T-helper 1 cell treated with Interleukin-12 subunit alpha and Interleukin-12 subunit beta and Interleukin-4 antibody, amounts not matched to agents 30 ng/mL and 1 ng/mL, for 36 hours (primary cell): ENCODE measurements at regions not wholly inside any gene's neighbourhood (a gene's known extent, or its start where the extent isn't known, plus 50 kb on each side); places are given as distances from the start of the nearest gene placed in this dataset.
"Not testable (repeated sequence)": the region's sequence is repeated elsewhere in the genome, so short reads cannot be mapped to it uniquely, and the experiment has no call there.

Source experiments
- intact Hi-C: fragments of 100-400 bp; cut with micrococcal nuclease; formaldehyde crosslinking; loops from one replicate; pipeline ENCODE4 v1.15.1; 2024

- intact Hi-C loops, result no loop called here
Observed at GRCh38 chr17:54493691-54494090, 407.0 kb upstream of the TOM1L1 start.

- intact Hi-C loops, result no loop called here
Observed at GRCh38 chr17:54494721-54495715, 405.6 kb upstream of the TOM1L1 start.

GRCh38 chr17:54505404-54505803 lies 395.2 kb upstream of the TOM1L1 start:
- intact Hi-C loops, result no loop called here

- intact Hi-C loops, result no loop called here
Observed at GRCh38 chr17:54518706-54519105, 381.9 kb upstream of the TOM1L1 start.

DNA sequence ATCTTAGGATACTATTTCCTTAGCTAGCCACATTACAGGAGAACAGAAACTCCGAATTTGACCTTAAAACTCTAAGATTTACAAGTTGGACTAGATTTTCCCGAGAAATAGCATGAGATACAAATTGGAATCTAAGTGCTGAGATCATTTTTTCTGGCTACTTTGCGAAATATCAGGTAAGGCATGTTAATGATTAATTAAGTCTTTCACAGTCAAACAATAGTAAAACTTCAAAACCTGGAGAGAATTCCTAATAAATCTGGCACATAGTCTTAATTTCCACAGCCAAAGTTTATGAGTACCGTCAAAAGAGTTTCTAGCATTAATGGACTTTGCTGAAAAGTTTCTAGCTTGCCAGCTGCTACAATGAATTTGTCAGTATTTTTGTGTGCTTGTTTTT lies 379.5 kb upstream of the TOM1L1 start:
- intact Hi-C loops, result no loop called here

DNA sequence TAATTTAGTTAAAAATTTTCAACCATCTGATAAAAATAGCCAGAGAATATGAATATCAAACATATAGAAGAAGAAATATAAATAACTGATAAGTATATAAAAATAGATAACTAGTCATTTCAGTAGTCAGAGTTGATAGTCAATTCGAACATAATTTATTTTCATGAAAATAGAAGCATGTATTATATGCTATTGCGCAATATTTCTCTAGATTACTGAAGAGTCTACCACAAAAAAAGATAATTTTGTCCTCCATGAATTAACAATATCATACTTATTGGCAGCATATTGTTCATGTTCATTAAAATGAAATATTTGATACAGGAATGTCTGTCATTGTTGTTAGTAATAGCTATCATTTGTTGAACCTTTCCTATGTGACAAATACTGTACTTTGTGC lies 376.2 kb upstream of the TOM1L1 start:
- intact Hi-C loops, result no loop called here

DNA sequence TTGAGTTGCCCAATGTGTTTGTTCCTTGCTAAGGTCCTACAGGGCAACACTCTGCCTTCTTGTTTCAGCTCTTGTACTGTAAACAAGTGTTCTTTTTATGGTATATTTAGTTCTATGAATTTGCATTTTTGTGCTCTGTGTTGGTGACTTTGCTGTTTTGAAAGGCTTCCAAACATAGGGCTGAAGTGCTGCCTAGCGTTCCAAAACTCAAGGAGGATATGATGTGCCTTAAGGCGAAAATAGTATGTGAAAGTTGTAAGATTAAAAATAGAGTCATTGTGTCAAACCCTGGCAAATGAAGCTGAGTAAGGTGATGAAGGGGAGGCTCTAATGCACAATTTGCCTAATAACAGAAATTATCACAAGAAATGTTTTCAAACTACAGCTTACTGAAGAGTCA lies 372.7 kb upstream of the TOM1L1 start:
- intact Hi-C loops, result no loop called here

- intact Hi-C loops, result no loop called here
Observed at GRCh38 chr17:54530398-54530797, 370.3 kb upstream of the TOM1L1 start.

- intact Hi-C loops, result no loop called here
Observed at GRCh38 chr17:54536306-54536705, 364.3 kb upstream of the TOM1L1 start.

- intact Hi-C loops, result no loop called here
Observed at GRCh38 chr17:54537656-54538055, 363.0 kb upstream of the TOM1L1 start.

- intact Hi-C loops, result no loop called here
Observed at GRCh38 chr17:54544249-54544648, 356.4 kb upstream of the TOM1L1 start.

DNA sequence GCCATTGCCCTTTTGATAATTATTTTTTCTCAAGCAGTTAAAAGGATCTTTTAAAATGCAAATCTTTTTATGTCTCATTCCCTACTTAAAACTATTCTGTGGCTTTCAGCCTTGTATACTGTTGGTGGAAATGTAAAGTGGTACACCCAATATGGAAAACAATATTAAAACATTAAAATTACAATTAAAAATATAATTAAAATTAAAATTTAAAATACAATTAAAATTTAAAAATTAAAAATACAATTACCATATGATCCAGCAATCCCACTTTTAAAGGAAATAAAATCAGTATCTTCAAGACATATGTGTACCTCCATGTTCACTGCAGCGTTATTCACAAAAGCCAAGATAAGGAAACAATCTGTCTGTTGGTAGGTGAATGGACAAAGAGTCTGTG lies 340.8 kb upstream of the TOM1L1 start:
- intact Hi-C loops, result no loop called here

- intact Hi-C loops, result no loop called here
Observed at GRCh38 chr17:54608634-54609155, 292.0 kb upstream of the TOM1L1 start.

- intact Hi-C loops, result no loop called here
Observed at GRCh38 chr17:54620399-54620978, 280.2 kb upstream of the TOM1L1 start.

DNA sequence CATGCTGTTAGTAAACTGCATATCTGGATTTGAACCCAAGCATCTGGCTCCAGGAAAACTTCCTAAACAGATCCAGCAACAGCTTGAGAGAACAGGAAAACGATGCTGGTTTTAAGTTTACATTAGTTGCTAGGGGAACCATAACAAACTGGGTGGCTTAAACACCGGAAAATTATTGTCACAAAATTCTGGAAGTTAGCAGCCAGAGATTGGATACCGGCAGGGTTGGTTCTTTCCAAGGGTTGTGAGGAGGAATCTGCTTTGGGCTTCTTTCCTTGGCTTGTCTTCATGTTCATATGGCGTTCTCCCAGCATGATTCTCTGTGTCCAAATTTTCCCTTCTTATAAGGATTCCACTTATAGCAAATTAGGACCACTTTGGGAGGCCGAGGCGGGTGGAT lies 276.9 kb upstream of the TOM1L1 start:
- intact Hi-C loops, result no loop called here

GRCh38 chr17:54626146-54626703 lies 274.4 kb upstream of the TOM1L1 start:
- intact Hi-C loops, result no loop called here

DNA sequence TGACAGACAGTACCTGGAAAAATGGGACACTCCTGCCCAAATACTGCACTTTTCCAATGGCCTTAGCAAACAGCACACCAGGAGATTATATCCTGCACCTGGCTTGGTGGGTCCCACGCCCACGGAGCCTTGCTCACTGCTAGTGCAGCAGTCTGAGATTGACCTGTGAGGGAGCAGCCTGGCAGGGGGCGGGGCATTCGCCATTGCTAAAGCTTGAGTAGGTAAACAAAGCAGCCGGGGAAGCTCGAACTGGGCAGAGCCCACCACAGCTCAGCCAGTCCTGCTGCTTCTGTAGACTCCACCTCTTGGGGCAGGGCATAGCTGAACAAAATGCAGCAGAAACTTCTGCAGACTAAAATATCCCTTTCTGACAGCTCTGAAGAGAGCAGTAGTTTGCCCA lies 261.2 kb upstream of the TOM1L1 start:
- intact Hi-C loops, result not testable (repeated sequence)

DNA sequence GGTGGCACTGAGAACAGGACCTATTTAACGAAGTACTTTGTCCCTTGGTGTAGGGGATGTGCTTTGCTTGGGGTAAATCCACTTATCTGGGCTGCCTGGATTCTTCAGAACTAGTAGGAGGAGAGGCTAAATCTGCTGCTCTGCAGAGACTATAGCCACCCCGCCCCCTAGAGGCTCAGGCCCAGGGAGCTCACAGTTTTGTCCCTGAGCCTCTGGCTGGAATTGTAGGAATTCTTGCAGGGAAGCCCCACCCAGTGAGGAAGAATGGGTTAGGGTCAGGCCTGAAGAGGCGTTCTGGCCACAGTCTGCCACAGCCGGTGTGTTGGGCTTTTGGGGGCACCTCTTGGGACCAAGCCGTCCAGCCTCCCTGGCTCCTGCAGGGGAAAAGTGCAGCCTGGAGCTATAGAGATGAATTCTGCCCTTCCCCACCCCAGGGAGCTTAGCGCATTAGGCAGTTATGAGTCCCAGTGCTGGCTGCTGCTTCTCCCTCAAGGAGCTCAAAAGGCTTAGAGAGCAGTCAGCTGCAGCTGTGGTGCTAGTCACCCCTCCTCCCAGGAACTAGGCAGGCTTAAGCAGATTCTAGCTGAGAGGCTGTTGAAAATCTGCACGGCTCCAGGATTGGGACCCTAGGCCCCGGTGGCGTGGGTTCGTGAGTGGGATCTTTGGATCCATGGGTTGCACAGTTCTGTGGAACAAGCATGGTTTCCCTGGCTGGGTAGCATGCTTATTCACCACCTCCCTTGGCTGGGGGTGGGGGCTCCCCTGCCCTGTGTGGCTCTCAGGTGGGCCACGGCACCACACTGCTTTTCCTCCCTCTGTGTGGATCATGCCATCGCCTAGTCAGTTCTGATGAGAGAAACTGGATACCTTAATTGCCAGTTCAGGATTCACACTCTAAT lies 237.4 kb upstream of the TOM1L1 start:
- intact Hi-C loops, result no loop called here

DNA sequence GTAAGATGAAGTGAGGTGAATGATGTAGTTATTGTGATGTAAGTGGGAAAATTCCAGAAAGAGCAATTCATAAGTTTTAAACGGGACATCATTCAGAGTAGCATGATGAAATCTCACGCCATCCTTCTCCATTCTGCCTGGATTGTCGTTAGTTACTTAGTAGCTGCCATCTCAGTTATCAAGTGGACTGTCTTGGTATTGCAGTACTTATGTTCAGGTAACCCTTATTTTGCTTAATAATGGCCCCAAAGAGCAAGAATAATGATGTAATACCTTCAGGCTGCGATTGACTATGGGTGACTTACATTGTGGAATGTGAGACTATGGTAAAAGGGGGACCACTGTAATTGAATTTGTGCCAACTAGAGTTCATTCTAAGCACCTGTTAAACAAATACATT lies 234.1 kb upstream of the TOM1L1 start:
- intact Hi-C loops, result no loop called here

DNA sequence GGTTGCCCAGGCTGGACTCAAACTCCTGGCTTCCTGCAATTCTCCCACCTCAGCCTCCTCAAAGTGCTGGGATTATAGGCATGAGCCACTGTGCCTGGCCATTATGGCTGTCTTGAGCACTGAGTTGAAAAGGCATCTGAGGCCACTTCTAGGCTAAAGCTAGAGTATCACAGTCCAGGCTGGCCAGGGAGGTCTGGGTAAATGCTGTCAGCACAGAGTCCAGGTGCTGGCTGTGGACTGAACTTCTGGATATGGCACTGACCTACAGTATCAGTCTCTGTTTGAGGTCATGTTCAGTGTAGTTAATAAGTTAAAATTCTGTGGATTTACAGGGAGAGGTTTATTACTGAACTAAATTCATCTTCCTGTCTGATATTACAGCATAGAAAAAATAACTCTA lies 222.5 kb upstream of the TOM1L1 start:
- intact Hi-C loops, result no loop called here

- intact Hi-C loops, result no loop called here
Observed at GRCh38 chr17:54680410-54680809, 220.2 kb upstream of the TOM1L1 start.
